ENCODE measurements at regions not wholly inside any gene's neighbourhood (a gene's known extent, or its start where the extent isn't known, plus 50 kb on each side); places are given as distances from the start of the nearest gene placed in this dataset.
A peak's percentile ranks its signal among the peaks of the same experiment; 100 is the strongest.

DNA sequence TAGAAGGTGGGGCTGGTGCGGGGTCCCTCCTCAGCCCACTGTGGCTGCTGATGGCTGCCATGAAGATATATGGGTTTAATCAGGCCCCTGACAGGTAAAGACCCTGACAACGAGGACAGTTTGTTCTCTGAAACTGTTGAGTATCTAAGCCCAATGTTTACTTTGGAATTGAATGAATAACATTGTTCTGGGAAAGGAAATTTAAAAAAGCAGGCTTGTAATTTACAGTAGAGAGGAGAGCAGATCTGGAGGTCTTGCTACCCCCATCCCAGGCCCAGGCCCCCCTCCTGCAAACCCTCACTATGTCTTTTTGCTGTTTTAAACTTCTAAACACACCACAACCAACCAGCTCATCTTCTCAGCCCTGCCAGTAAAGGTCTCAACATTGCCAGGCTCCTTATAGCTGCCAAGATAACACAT, 171.3 kb downstream of the CDC5L start:
- TF ChIP-seq, protein P1, sequence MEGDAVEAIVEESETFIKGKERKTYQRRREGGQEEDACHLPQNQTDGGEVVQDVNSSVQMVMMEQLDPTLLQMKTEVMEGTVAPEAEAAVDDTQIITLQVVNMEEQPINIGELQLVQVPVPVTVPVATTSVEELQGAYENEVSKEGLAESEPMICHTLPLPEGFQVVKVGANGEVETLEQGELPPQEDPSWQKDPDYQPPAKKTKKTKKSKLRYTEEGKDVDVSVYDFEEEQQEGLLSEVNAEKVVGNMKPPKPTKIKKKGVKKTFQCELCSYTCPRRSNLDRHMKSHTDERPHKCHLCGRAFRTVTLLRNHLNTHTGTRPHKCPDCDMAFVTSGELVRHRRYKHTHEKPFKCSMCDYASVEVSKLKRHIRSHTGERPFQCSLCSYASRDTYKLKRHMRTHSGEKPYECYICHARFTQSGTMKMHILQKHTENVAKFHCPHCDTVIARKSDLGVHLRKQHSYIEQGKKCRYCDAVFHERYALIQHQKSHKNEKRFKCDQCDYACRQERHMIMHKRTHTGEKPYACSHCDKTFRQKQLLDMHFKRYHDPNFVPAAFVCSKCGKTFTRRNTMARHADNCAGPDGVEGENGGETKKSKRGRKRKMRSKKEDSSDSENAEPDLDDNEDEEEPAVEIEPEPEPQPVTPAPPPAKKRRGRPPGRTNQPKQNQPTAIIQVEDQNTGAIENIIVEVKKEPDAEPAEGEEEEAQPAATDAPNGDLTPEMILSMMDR (IDR thresholded peaks at IDR 0.05; ENCODE audit: control insufficient read depth, extremely low read depth, insufficient read depth) = no peak
- DNase-seq (ENCODE audit: low read depth) = no peak
- H3K4me3 ChIP-seq (ENCODE audit: low read depth, low read length) = no peak overlapping the region

DNA sequence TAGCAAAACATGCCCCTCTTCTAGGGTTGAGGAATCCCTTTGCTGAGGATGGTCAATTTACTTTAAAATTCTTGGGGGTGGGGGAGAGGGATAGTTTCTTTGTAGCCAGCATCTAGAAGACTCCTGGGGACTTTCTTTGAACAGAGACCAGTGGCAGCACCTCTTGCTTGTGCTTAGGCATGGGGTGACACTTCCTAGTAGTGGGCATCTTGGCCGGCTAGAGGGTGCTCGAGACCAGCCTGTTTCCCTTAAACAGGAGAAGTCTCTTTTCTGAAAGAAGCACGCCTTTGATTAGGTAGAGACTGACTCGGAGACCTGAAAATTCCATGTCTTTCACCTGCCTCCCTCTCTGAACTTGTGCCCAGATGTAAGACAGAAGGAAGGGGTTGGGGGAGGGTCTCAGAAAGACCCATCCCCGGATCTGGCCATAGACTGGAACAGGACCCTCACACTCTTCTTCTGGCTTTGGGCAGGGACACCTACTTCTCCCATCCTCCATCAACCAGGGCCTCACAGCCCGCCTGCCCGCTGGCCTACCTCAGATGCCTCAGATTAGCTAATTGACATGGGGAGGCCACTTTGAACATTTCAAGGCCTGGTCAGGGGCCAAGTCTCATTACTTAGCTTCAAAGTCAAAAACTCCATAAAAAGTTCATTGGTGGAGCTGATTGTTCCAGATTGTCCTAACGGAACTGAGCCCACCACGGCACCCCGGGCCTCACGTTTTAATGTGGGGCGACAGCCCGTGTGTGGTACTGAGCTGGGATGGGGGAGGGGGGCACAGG, 172.2 kb downstream of the CDC5L start:
- TF ChIP-seq, protein P1 (IDR thresholded peaks at IDR 0.05; ENCODE audit: control insufficient read depth, extremely low read depth, insufficient read depth) = no peak
- H3K4me3 ChIP-seq (ENCODE audit: low read depth, low read length) = no peak overlapping the region
- DNase-seq (ENCODE audit: low read depth) = no peak

DNA sequence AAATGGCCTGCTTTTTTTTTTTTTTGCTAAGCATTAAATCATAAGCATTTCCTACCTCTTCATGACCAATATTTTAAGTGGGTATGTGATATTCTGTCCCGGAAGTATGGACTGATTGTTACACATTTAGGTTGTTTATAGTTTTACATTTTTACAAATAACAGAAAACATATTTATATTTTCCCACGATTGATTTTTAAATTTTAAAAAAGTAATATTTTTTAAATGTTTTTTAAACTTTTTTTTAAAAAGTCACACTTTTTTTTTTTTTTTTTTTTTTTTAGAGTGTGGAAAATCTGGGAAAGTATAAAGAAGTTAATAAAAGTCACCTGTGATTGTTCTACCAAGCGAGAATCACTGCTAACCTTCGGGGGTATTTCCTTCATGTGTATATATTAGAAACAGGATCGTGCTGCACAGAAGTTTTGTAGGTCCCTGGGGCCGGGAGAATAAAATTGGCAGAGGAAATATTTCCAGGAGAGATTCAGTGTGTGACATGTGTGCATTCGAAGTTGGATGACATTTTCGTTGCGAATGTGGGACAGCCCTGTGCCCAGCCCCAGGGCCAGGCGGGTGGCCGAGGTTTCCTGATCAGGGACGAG, 173.1 kb downstream of the CDC5L start:
- no peak for DNase-seq (ENCODE audit: low read depth)
- TF ChIP-seq, protein P1 (IDR thresholded peaks at IDR 0.05; ENCODE audit: control insufficient read depth, extremely low read depth, insufficient read depth) = no peak
- no peak overlapping the region for H3K4me3 ChIP-seq (ENCODE audit: low read depth, low read length)

DNA sequence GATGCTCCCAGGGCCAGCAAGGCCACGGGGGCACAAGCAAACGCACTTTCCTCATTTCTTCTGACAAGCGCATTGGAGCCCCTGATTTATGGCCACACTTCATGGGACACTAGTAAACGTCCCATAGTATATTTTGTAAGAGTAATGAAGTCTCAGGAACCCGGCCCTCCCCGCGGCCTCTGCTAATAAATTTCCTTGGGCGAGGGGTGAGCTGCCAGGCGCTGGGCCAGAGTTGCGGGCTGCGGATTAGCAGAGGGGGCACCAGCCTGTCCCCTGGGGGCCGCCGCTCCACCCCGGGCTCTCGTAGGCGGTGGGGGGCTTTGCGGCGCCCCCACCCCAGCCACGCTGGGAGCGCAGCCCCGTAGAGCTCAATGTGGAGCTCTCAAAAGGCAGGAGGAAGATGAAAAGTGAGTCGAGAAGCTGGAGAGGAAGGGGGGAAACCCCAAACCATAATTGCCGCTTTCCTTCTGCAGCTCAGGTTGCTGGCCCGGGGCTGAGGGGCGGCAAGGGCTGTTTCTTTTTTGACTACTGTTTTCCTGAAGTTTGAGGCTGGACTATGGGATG, 173.6 kb downstream of the CDC5L start:
- TF ChIP-seq, protein P1 (IDR thresholded peaks at IDR 0.05; ENCODE audit: control insufficient read depth, extremely low read depth, insufficient read depth) = no peak

DNA sequence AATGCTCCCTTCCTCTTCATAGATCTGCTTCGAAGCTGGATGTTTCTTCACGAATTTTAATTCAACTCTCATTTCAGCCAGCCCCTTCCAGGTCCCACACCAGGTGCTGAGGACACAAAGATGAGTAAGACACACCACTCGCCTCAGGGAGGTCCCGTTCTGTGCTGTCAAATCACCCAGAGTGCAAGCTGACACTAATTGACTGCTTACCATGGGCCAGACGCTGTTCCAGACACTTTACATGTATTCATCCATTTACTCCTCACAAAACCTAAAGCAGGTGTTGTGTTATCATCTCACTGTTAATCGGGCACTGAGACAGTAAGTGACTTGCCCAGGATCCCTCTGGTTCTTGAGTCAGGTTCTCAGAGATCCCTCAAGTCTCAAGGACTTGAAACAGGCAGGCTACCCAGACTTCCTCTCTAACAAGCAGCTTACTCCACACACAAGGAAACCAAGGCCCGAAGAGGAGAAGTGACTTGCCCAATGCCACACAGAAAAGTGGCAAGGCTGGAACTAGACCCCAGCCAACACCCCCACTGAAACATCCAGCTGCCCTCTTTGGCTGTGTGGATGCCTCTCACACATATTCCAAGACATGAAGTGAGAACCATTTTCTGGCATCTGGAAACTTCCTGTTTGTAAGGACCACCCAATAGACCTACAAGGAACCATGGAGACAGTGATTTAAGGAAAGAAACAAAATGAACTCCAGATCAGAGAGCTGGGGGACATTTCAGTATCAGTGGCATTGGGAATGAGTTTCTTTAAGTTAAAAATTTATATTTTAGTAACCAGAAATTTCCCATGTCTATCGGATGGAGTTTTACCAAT, 174.5 kb downstream of the CDC5L start:
- no peak for DNase-seq (ENCODE audit: low read depth)
- no peak overlapping the region for H3K4me3 ChIP-seq (ENCODE audit: low read depth, low read length)

More for the DNA sequence above, 173.6 kb downstream of the CDC5L start:
- no peak for DNase-seq (ENCODE audit: low read depth)
- H3K4me3 ChIP-seq (ENCODE audit: low read depth, low read length) = no peak overlapping the region

DNA sequence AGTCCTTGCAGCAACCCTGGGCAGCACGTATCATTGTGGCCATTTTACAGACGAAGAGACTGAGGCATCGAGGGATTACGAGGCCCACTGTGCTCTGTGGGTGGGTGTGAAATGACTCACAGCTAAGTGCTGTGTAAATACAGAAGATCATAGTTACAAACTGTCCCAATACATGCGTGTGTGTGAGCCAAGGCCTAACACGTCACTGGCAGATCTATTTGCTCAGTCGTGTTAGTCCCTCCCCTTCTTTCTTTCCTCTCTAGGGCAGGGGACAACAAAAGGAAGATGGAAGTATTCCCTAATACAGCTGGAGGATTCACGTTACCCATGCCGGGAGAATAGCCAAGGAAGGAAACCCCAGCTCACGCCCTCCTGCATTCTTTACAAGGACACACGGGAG, 175.9 kb downstream of the CDC5L start:
- H3K4me3 ChIP-seq (ENCODE audit: low read depth, low read length) = no peak overlapping the region
- peak; percentile 86 for DNase-seq (ENCODE audit: low read depth)
- TF ChIP-seq, protein P1 (IDR thresholded peaks at IDR 0.05; ENCODE audit: control insufficient read depth, extremely low read depth, insufficient read depth) = no peak

More for the DNA sequence above, 174.5 kb downstream of the CDC5L start:
- TF ChIP-seq, protein P1 (IDR thresholded peaks at IDR 0.05; ENCODE audit: control insufficient read depth, extremely low read depth, insufficient read depth) = no peak

All from LNCaP clone FGC (cell line).